ENCODE measurements at regions not wholly inside any gene's neighbourhood (a gene's known extent, or its start where the extent isn't known, plus 50 kb on each side); places are given as distances from the start of the nearest gene placed in this dataset.
A peak's percentile ranks its signal among the peaks of the same experiment; 100 is the strongest.

DNA sequence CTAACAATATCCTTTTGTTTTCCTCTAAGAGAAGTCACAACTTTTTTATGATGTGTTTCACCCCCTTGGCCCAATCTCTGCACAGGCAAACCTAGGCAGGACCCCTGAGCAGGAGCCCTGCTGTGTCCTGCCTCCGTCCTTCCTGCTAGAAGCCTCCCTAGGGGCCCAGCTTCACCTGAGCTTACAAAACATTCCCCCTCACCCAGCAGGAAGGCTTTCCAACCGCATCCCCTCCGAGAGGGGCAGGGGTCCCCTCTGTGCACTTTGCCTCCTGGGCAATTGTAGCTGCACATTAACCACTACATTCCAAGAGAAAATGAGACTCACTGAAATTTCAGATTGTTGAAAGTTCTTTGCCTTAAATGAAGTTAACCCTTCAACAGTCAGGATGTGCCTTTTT, 176.2 kb downstream of the IRX2 start:
- no peak for DNase-seq
- Histone ChIP-seq H3K9me3 (no peaks in the 10 kb centered on the region), H3K27me3 (ENCODE audit: low read depth) (no peaks in the 10 kb centered on the region), H3K4me3 (no peak overlapping the region), H3K36me3 (no peaks in the 10 kb centered on the region), H3K4me1 (no peaks in the 10 kb centered on the region), H3K27ac (no peak overlapping the region)
- no peak for ATAC-seq
- intact Hi-C loops (cut with DNase I), result no loop called here
- TF ChIP-seq, protein P1, sequence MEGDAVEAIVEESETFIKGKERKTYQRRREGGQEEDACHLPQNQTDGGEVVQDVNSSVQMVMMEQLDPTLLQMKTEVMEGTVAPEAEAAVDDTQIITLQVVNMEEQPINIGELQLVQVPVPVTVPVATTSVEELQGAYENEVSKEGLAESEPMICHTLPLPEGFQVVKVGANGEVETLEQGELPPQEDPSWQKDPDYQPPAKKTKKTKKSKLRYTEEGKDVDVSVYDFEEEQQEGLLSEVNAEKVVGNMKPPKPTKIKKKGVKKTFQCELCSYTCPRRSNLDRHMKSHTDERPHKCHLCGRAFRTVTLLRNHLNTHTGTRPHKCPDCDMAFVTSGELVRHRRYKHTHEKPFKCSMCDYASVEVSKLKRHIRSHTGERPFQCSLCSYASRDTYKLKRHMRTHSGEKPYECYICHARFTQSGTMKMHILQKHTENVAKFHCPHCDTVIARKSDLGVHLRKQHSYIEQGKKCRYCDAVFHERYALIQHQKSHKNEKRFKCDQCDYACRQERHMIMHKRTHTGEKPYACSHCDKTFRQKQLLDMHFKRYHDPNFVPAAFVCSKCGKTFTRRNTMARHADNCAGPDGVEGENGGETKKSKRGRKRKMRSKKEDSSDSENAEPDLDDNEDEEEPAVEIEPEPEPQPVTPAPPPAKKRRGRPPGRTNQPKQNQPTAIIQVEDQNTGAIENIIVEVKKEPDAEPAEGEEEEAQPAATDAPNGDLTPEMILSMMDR (IDR thresholded peaks at IDR 0.05), result no peak

DNA sequence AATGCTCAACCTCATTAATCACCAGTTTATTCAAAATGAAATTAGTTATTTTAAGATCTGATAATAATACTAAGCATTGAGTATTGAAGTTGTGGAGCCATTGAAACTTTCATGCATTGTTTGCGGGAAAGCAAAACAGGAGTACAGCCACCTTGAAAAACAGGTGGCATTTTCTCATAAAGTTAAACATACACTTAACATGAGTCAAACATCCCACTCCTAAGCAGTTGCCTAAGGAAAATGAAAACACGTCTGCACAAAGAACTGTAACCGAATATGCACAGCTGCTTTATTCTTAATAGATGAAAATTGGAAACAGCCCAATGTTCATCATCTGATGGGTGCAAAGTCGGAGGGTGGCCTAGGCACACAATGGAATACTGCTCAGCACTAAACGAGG, 177.3 kb downstream of the IRX2 start:
- Histone ChIP-seq H3K27ac (no peak overlapping the region), H3K4me1 (no peaks in the 10 kb centered on the region), H3K9me3 (no peaks in the 10 kb centered on the region), H3K36me3 (no peaks in the 10 kb centered on the region), H3K27me3 (ENCODE audit: low read depth) (no peaks in the 10 kb centered on the region), H3K4me3 (no peak overlapping the region)
- intact Hi-C loops (cut with DNase I), result no loop called here
- ATAC-seq (no peak), DNase-seq (no peak)
- TF ChIP-seq, protein P1 (IDR thresholded peaks at IDR 0.05), result no peak

DNA sequence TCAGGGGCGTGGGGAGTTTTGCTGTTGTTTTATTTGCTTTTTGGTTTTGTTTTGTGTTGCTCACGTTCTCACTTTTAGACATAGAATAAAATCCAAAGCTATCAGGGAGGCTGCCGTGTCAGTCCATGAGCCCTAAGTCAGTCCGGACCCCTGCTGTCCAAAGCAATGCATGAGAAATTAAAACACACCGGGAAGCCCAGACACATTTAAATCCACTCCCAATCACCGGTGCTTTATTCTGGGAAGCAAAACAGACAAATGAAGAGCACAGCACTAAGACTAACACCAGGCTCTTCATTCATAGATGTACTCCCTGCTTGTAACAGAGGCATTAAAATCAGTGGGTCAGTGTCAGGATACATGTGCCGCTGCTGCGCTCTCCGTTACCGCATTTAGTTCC, 180.9 kb downstream of the IRX2 start:
- no peaks in the 10 kb centered on the region for H3K36me3 ChIP-seq
- no peak overlapping the region for H3K27ac ChIP-seq
- H3K4me3 ChIP-seq, result no peak overlapping the region
- no peaks in the 10 kb centered on the region for H3K9me3 ChIP-seq
- no peaks in the 10 kb centered on the region for H3K27me3 ChIP-seq (ENCODE audit: low read depth)
- no peak for ATAC-seq
- TF ChIP-seq, protein P1 (IDR thresholded peaks at IDR 0.05), result no peak
- no peaks in the 10 kb centered on the region for H3K4me1 ChIP-seq
- intact Hi-C loops (cut with DNase I), result no loop called here
- DNase-seq, result no peak

DNA sequence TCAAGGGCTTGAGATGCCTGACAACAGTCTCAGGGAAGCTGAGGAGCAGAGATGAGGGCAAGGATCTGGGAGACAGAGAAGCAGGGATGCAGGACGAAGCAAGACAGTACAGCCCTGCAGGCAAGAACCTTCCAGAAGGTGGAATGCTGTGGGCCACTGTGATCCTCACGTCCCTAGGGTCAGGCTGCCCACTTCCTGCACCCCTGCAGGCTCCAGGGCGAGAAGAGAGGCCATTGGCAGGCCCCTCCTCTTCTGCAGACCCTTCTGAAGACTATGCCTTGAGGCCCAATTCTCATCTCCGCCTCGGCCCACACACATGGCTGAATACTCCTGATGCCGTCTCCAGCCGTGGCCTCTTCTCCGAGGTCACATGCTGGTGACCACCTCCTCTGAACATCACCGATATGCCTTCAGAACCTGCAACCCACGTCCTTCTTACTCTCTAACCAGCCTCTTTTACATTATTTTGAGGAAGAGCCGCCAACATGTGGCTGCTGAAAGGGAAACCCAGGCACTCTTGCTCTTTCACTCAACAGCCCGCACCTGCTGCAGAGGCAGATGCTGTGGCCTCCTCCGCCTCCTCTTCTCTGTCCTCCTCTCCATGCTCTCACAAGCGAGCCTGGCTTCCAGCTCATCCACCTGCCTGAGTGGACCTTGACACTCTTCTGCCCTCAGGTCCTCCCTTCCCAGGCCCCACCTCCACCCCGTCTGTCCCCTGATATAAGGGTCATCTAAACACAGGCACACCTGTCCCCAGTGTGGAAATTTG, 181.5 kb downstream of the IRX2 start:
- ATAC-seq, result peak in 1 of 2 donors; percentile 32
- no peak overlapping the region for H3K27ac ChIP-seq
- no peaks in the 10 kb centered on the region for H3K4me1 ChIP-seq
- no peak for DNase-seq
- H3K9me3 ChIP-seq, result no peaks in the 10 kb centered on the region
- intact Hi-C loops (cut with DNase I), result no loop called here
- no peaks in the 10 kb centered on the region for H3K27me3 ChIP-seq (ENCODE audit: low read depth)
- H3K4me3 ChIP-seq, result no peak overlapping the region
- TF ChIP-seq, protein P1 (IDR thresholded peaks at IDR 0.05), result no peak
- H3K36me3 ChIP-seq, result no peaks in the 10 kb centered on the region

DNA sequence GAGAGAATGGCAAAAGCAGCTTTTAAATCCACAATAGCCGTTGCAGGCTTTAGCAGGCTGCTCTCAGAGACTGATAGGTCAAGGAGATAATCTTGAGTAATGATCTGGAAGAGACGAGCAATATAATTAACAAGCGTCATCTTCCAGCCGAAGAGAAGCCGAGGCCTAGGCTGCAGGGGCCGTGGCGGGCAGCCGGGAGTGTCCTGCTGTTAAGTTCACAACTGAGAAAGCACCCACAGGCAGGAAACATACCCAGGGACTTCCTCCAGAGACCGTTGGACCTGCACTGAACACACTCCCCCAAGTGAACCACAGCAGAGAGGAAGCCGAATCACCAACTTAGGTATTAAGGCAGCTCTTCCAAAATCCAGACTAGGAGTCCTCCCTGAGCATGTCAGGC, 182.3 kb downstream of the IRX2 start:
- Histone ChIP-seq H3K9me3 (no peaks in the 10 kb centered on the region), H3K36me3 (no peaks in the 10 kb centered on the region), H3K4me1 (no peaks in the 10 kb centered on the region), H3K4me3 (no peak overlapping the region), H3K27me3 (ENCODE audit: low read depth) (no peaks in the 10 kb centered on the region), H3K27ac (no peak overlapping the region)
- intact Hi-C loops (cut with DNase I), result no loop called here
- TF ChIP-seq, protein P1 (IDR thresholded peaks at IDR 0.05), result no peak
- DNase-seq, result no peak
- ATAC-seq, result no peak

Data from lower lobe of right lung (tissue), 2 donors.